ENCODE measurements at regions not wholly inside any gene's neighbourhood (a gene's known extent, or its start where the extent isn't known, plus 50 kb on each side); places are given as distances from the start of the nearest gene placed in this dataset.

DNA sequence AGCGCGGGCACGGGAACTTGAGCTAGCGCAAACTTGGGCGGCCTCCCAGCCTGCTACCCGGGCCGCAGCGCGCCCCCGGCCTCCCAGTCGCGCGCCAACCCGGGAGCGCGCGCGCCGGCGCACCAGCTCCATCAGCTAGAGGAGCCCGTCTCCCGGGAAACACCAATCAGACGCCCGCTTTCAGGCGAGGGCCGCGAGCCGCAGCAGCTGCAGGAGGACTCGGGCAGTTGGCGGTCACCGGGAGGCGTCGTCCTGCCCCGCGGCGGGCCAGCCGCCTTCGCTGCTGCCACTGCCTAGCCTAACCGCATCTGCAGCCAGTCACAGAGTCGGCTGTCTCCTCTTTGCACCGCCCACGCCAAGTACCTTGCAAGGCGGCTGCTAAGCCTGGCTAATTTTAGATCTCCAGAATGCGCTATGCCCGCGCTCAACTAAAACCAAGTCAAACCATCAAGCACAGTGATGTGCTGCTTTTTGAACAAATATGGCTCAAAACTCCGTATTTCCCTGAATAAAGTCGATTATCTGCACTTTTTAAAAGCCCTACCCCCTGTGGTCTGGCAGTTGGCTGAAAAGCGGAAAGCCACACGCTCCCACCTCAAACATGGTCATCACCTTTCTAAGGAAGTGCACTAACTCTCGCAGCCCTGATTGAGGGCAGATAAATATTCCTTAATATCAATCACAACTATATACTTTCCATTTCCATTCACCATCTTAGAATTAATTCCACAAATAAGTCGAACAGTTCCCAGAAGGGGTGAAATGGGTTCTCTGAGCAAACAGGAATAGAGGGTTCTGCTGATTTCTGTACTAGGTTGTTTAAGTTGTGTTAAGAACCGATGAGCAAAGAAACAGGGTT, 221.8 kb downstream of the MEF2C start:
- DNase-seq (ENCODE audit: low spot score): peak; percentile 83
- Histone ChIP-seq H3K9me3 (ENCODE audit: low read length) (no peaks in the 10 kb centered on the region), H3K4me2 (ENCODE audit: low read length) (peak overlapping the region; percentile 81), H4K20me1 (ENCODE audit: insufficient read depth, low read length) (peaks cover 4% of the 10 kb centered on the region; the same call in 1 of the 2 replicates), H3K27ac (ENCODE audit: low read depth, low read length, poor library complexity, severe bottlenecking) (no peak overlapping the region), H3K79me2 (ENCODE audit: insufficient read depth, low read depth, low read length) (no peaks in the 10 kb centered on the region), H3K36me3 (ENCODE audit: insufficient read depth, low read length) (no peaks in the 10 kb centered on the region), H3K4me3 (ENCODE audit: low read depth, low read length, poor library complexity, severe bottlenecking) (peak overlapping the region; percentile 68), H3K9me2 (ENCODE audit: insufficient read depth, low read length) (no peaks in the 10 kb centered on the region), H2AFZ (ENCODE audit: low read length) (peak overlapping the region; percentile 79), H3K4me1 (ENCODE audit: insufficient read depth, low read length, poor library complexity, severe bottlenecking) (peaks cover 30% of the 10 kb centered on the region)
- ChIA-PET POLR2A (interaction anchor here (0.6 to 4.2 kb wide), 19 partner anchors 8 to 1277 kb away, joined by 3 to 88 read pairs (median 5); partner anchors contain the start of gene MEF2C), CTCF (ENCODE audit: unreplicated experiment) (interaction anchor here (2.1 kb wide), 1 partner anchor 14 kb away, joined by 16 read pairs; no protein-coding TSS in a partner anchor)
- intact Hi-C loops (cut with micrococcal nuclease; ENCODE audit: unreplicated experiment): loop anchor here (1.0 to 5.0 kb wide), 3 partner anchors 13 to 1866 kb away; partner anchors contain the start of genes CETN3 and LYSMD3
- TF ChIP-seq, protein P1, sequence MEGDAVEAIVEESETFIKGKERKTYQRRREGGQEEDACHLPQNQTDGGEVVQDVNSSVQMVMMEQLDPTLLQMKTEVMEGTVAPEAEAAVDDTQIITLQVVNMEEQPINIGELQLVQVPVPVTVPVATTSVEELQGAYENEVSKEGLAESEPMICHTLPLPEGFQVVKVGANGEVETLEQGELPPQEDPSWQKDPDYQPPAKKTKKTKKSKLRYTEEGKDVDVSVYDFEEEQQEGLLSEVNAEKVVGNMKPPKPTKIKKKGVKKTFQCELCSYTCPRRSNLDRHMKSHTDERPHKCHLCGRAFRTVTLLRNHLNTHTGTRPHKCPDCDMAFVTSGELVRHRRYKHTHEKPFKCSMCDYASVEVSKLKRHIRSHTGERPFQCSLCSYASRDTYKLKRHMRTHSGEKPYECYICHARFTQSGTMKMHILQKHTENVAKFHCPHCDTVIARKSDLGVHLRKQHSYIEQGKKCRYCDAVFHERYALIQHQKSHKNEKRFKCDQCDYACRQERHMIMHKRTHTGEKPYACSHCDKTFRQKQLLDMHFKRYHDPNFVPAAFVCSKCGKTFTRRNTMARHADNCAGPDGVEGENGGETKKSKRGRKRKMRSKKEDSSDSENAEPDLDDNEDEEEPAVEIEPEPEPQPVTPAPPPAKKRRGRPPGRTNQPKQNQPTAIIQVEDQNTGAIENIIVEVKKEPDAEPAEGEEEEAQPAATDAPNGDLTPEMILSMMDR (conservative IDR thresholded peaks at IDR 0.05; ENCODE audit: low read length): no peak
- no peak for TF ChIP-seq EZH2phosphoT487 (IDR thresholded peaks at IDR 0.05; ENCODE audit: borderline replicate concordance, low read depth, low read length)
- BruUV-seq (replicated peaks): no TSS peak

DNA sequence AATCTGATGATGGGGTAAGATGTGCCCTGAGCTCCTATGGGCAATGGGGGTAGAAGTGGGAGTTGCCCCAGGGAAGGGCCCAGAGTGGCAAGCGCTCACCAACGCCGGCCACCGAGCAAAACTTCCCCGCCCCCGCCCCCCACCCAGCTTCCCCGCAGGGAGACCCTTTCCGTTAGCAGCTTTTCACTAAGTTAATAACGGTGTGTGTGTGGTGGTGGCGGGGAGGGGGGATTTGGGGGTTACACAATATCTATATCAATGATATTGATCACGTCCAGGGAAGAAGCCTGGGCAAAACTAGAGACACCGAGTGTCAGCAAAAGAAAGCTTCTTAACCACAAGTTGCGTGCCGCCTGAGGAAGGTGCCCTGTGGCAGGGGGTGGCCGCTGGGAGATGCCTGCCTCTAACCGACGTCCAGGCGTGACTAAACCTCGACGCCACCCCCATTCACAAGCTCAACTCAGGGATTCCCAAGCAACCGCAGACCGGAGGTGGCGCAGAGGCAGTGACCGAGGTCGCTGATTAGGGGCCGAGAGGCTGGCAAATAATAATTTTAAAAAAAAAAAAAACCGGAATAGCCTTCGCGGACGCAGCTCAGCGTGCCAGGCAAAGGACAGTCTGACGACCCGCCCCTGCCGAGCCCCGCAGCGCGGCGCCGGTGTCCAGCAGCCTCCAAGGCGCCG, 222.6 kb downstream of the MEF2C start:
- peak overlapping the region; percentile 81 for H3K4me2 ChIP-seq (ENCODE audit: low read length)
- CTCF ChIA-PET (ENCODE audit: unreplicated experiment): interaction anchor here (0.6 to 2.1 kb wide), 2 partner anchors 15 to 19 kb away, joined by 3 to 16 read pairs; no protein-coding TSS in a partner anchor
- no peaks in the 10 kb centered on the region for H3K36me3 ChIP-seq (ENCODE audit: insufficient read depth, low read length)
- no peak for TF ChIP-seq EZH2phosphoT487 (IDR thresholded peaks at IDR 0.05; ENCODE audit: borderline replicate concordance, low read depth, low read length)
- TF ChIP-seq, protein P1 (conservative IDR thresholded peaks at IDR 0.05; ENCODE audit: low read length): no peak
- POLR2A ChIA-PET: interaction anchor here (0.5 to 4.2 kb wide), 24 partner anchors 8 to 1277 kb away, joined by 3 to 88 read pairs (median 4); partner anchors contain the start of gene MEF2C
- peak; percentile 13 for DNase-seq (ENCODE audit: low spot score)
- H3K27ac ChIP-seq (ENCODE audit: low read depth, low read length, poor library complexity, severe bottlenecking): no peak overlapping the region
- intact Hi-C loops (cut with micrococcal nuclease; ENCODE audit: unreplicated experiment): loop anchor here (5.0 kb wide), 2 partner anchors 1747 to 1867 kb away; partner anchors contain the start of genes CETN3 and LYSMD3
- no peaks in the 10 kb centered on the region; the same call in 1 of the 2 replicates for H4K20me1 ChIP-seq (ENCODE audit: insufficient read depth, low read length)
- H3K4me3 ChIP-seq (ENCODE audit: low read depth, low read length, poor library complexity, severe bottlenecking): peak overlapping the region; percentile 68
- BruUV-seq (replicated peaks): no TSS peak
- H3K9me3 ChIP-seq (ENCODE audit: low read length): no peaks in the 10 kb centered on the region
- no peaks in the 10 kb centered on the region for H3K9me2 ChIP-seq (ENCODE audit: insufficient read depth, low read length)
- H3K4me1 ChIP-seq (ENCODE audit: insufficient read depth, low read length, poor library complexity, severe bottlenecking): peaks cover 25% of the 10 kb centered on the region
- H2AFZ ChIP-seq (ENCODE audit: low read length): peak overlapping the region; percentile 79
- H3K79me2 ChIP-seq (ENCODE audit: insufficient read depth, low read depth, low read length): no peaks in the 10 kb centered on the region
